SK-N-SH treated with all-trans-retinoic acid at 6 μM for 48 hours (cell line): ENCODE measurements at regions not wholly inside any gene's neighbourhood (a gene's known extent, or its start where the extent isn't known, plus 50 kb on each side); places are given as distances from the start of the nearest gene placed in this dataset.

ENCODE experiments used
- RARB ChIP-seq: fragments of 250-450 bp; sonication (Bioruptor Pico); IDR thresholded peaks from 2 replicates; pipeline ENCODE4 v1.8.0; 2021; ENCODE audit warnings: mild to moderate bottlenecking, moderate library complexity
- ZFP3 ChIP-seq: fragments of 250-450 bp; sonication (Bioruptor Pico); IDR thresholded peaks from 2 replicates; pipeline ENCODE4 v1.5.0; 2020; ENCODE audit warnings: mild to moderate bottlenecking, moderate library complexity
- ZNF8 ChIP-seq: fragments of 450-650 bp; formaldehyde crosslinking; IDR thresholded peaks from 2 replicates; pipeline ENCODE4 v1.5.0; 2020; ENCODE audit warnings: mild to moderate bottlenecking, moderate library complexity
- TF ChIP-seq, protein P1 (sequence below): fragments of 250-450 bp; sonication (Bioruptor Pico); IDR thresholded peaks from 2 replicates; pipeline ENCODE4 v1.8.0; 2020; ENCODE audit warnings: mild to moderate bottlenecking, moderate library complexity, borderline replicate concordance
- TF ChIP-seq, protein P2 (sequence below): fragments of 250-450 bp; sonication (Bioruptor Pico); IDR thresholded peaks from 2 replicates; pipeline ENCODE4 v1.5.1; 2020; ENCODE audit warnings: low read depth, mild to moderate bottlenecking, moderate library complexity

DNA sequence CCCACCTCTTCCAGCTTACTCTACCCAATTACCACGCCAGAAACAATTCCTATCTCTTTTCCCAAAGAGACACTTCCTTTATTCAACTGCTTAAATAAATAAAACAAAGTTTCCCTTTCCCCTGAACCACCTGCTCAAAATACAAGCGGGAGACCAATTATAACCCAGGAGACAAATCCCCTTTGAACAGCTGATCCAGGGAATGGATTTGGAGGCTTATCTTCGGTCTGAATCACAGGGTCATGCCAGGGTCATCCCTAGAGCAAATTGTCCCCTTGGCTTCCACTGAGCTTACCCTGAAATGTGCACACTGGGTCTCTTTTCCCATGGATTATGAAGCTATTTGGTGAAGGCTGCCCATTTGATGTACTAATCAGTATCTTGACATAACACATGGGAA, 99.9 kb upstream of the JAZF1 start:
- TF ChIP-seq, protein P1, sequence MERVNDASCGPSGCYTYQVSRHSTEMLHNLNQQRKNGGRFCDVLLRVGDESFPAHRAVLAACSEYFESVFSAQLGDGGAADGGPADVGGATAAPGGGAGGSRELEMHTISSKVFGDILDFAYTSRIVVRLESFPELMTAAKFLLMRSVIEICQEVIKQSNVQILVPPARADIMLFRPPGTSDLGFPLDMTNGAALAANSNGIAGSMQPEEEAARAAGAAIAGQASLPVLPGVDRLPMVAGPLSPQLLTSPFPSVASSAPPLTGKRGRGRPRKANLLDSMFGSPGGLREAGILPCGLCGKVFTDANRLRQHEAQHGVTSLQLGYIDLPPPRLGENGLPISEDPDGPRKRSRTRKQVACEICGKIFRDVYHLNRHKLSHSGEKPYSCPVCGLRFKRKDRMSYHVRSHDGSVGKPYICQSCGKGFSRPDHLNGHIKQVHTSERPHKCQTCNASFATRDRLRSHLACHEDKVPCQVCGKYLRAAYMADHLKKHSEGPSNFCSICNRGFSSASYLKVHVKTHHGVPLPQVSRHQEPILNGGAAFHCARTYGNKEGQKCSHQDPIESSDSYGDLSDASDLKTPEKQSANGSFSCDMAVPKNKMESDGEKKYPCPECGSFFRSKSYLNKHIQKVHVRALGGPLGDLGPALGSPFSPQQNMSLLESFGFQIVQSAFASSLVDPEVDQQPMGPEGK (CRISPR knock-in tag) = no peak
- TF ChIP-seq, protein P2, sequence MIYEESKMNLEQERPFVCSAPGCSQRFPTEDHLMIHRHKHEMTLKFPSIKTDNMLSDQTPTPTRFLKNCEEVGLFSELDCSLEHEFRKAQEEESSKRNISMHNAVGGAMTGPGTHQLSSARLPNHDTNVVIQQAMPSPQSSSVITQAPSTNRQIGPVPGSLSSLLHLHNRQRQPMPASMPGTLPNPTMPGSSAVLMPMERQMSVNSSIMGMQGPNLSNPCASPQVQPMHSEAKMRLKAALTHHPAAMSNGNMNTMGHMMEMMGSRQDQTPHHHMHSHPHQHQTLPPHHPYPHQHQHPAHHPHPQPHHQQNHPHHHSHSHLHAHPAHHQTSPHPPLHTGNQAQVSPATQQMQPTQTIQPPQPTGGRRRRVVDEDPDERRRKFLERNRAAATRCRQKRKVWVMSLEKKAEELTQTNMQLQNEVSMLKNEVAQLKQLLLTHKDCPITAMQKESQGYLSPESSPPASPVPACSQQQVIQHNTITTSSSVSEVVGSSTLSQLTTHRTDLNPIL (CRISPR knock-in tag) = no peak
- TF ChIP-seq RARB = no peak
- TF ChIP-seq ZFP3 (CRISPR knock-in tag) = no peak
- no peak for TF ChIP-seq ZNF8 (CRISPR knock-in tag)
